Activated CD8-positive, alpha-beta memory T cell treated with anti-CD3 and anti-CD28 coated beads for 36 hours (primary cell): ENCODE measurements at regions not wholly inside any gene's neighbourhood (a gene's known extent, or its start where the extent isn't known, plus 50 kb on each side); places are given as distances from the start of the nearest gene placed in this dataset.

ENCODE experiments used
- CTCF ChIA-PET: fragments of 350-600 bp; sonication (Branson Sonifier 250); formaldehyde crosslinking; loops from one replicate; lab custom pipeline; 2021; ENCODE audit warnings: antibody characterized with exemption; lab: Charles Lee
- POLR2A ChIA-PET: fragments of 350-600 bp; sonication (Branson Sonifier 250); formaldehyde crosslinking; loops from one replicate; lab custom pipeline; 2021; ENCODE audit warnings: antibody characterized with exemption; lab: Charles Lee

- ChIA-PET POLR2A (no interaction called here), CTCF (no interaction called here)
Observed at GRCh38 chr4:41446981-41447725, 90.8 kb upstream of the LIMCH1 start.

- ChIA-PET CTCF (no interaction called here), POLR2A (no interaction called here)
Observed at GRCh38 chr4:41448934-41449333, 89.0 kb upstream of the LIMCH1 start.

GRCh38 chr4:41451961-41452360, 86.0 kb upstream of the LIMCH1 start:
- CTCF ChIA-PET = no interaction called here
- POLR2A ChIA-PET = no interaction called here

- CTCF ChIA-PET = no interaction called here
- POLR2A ChIA-PET = no interaction called here
Observed at GRCh38 chr4:41452484-41453225, 85.3 kb upstream of the LIMCH1 start.

GRCh38 chr4:41454423-41454822, 83.5 kb upstream of the LIMCH1 start:
- POLR2A ChIA-PET = no interaction called here
- CTCF ChIA-PET = no interaction called here

GRCh38 chr4:41455206-41455605, 82.8 kb upstream of the LIMCH1 start:
- POLR2A ChIA-PET = no interaction called here

GRCh38 chr4:41456559-41457101, 81.3 kb upstream of the LIMCH1 start:
- ChIA-PET POLR2A (no interaction called here), CTCF (no interaction called here)

More at GRCh38 chr4:41455206-41455605, 82.8 kb upstream of the LIMCH1 start:
- CTCF ChIA-PET = no interaction called here

GRCh38 chr4:41458689-41459088, 79.3 kb upstream of the LIMCH1 start:
- ChIA-PET POLR2A (no interaction called here), CTCF (no interaction called here)

- ChIA-PET POLR2A (no interaction called here), CTCF (no interaction called here)
Observed at GRCh38 chr4:41460641-41461040, 77.3 kb upstream of the LIMCH1 start.

- ChIA-PET POLR2A (no interaction called here), CTCF (no interaction called here)
Observed at GRCh38 chr4:41461780-41462307, 76.1 kb upstream of the LIMCH1 start.

GRCh38 chr4:41465146-41465761, 72.7 kb upstream of the LIMCH1 start:
- CTCF ChIA-PET = no interaction called here

GRCh38 chr4:41466249-41466648, 71.7 kb upstream of the LIMCH1 start:
- POLR2A ChIA-PET = no interaction called here

More at GRCh38 chr4:41465146-41465761, 72.7 kb upstream of the LIMCH1 start:
- POLR2A ChIA-PET = no interaction called here

GRCh38 chr4:41468122-41468521, 69.8 kb upstream of the LIMCH1 start:
- POLR2A ChIA-PET = no interaction called here
- CTCF ChIA-PET = no interaction called here

More at GRCh38 chr4:41466249-41466648, 71.7 kb upstream of the LIMCH1 start:
- CTCF ChIA-PET = no interaction called here

GRCh38 chr4:41471126-41472071, 66.6 kb upstream of the LIMCH1 start:
- POLR2A ChIA-PET = no interaction called here
- CTCF ChIA-PET = no interaction called here

GRCh38 chr4:41472081-41472480, 65.9 kb upstream of the LIMCH1 start:
- POLR2A ChIA-PET = no interaction called here
- CTCF ChIA-PET = no interaction called here

- POLR2A ChIA-PET = no interaction called here
Observed at GRCh38 chr4:41473176-41473575, 64.8 kb upstream of the LIMCH1 start.

GRCh38 chr4:41475402-41475801, 62.6 kb upstream of the LIMCH1 start:
- POLR2A ChIA-PET = no interaction called here

More at GRCh38 chr4:41473176-41473575, 64.8 kb upstream of the LIMCH1 start:
- CTCF ChIA-PET = no interaction called here

GRCh38 chr4:41476310-41476885, 61.6 kb upstream of the LIMCH1 start:
- ChIA-PET CTCF (no interaction called here), POLR2A (no interaction called here)

More at GRCh38 chr4:41475402-41475801, 62.6 kb upstream of the LIMCH1 start:
- CTCF ChIA-PET = no interaction called here
